Parathyroid adenoma (tissue), 2 donors: ENCODE measurements at regions not wholly inside any gene's neighbourhood (a gene's known extent, or its start where the extent isn't known, plus 50 kb on each side); places are given as distances from the start of the nearest gene placed in this dataset.

Experiments
- H2AFZ ChIP-seq: fragments of 300-600 bp; sonication (generic); one replicate; pipeline ENCODE4 v1.7.0; 2017; ENCODE audit warnings: antibody characterized with exemption, mild to moderate bottlenecking
- H3K27ac ChIP-seq: fragments of 300-600 bp; sonication (generic); one replicate; pipeline ENCODE4 v1.7.0; 2017
- H3K27me3 ChIP-seq: fragments of 300-600 bp; sonication (generic); one replicate; pipeline ENCODE4 v1.7.0; 2017; ENCODE audit warnings: low read length; ENCODE audit not compliant: control insufficient read depth, insufficient read depth
- H3K36me3 ChIP-seq: fragments of 300-600 bp; sonication (generic); one replicate; pipeline ENCODE4 v1.7.0; 2017; ENCODE audit warnings: low read length; ENCODE audit not compliant: control insufficient read depth, insufficient read depth
- H3K4me1 ChIP-seq: fragments of 300-600 bp; sonication (generic); one replicate; pipeline ENCODE4 v1.7.0; 2017; ENCODE audit warnings: control low read depth
- H3K4me2 ChIP-seq: fragments of 300-600 bp; sonication (generic); one replicate; pipeline ENCODE4 v1.7.0; 2017; ENCODE audit warnings: low read length
- H3K4me3 ChIP-seq: fragments of 300-600 bp; sonication (generic); one replicate; pipeline ENCODE4 v1.7.0; 2017; ENCODE audit warnings: low read depth, low read length
- H3K79me2 ChIP-seq: fragments of 300-600 bp; sonication (generic); one replicate; pipeline ENCODE4 v1.7.0; 2017; ENCODE audit warnings: control low read depth
- H3K9ac ChIP-seq: fragments of 300-600 bp; sonication (generic); one replicate; pipeline ENCODE4 v1.7.0; 2017; ENCODE audit warnings: mild to moderate bottlenecking
- H3K9me3 ChIP-seq: fragments of 300-600 bp; sonication (generic); one replicate; pipeline ENCODE4 v1.7.0; 2017; ENCODE audit warnings: low read length; ENCODE audit not compliant: control insufficient read depth
- CTCF ChIP-seq: fragments of 300-600 bp; sonication (generic); IDR thresholded peaks from one replicate; pipeline ENCODE4 v1.7.0; 2017; ENCODE audit warnings: antibody characterized with exemption, mild to moderate bottlenecking
- donor health status: primary hyperparathyroidism.

GRCh38 chr10:44618910-44619309 is 234.0 kb upstream of the CXCL12 start:
- Histone ChIP-seq H3K36me3 (no peaks in the 10 kb centered on the region), H3K4me2 (no peak overlapping the region), H3K27me3 (no peaks in the 10 kb centered on the region), H2AFZ (no peak overlapping the region), H3K79me2 (no peaks in the 10 kb centered on the region), H3K4me3 (no peak overlapping the region), H3K9ac (no peak overlapping the region), H3K9me3 (no peaks in the 10 kb centered on the region), H3K4me1 (no peaks in the 10 kb centered on the region), H3K27ac (no peak overlapping the region)
- no peak for TF ChIP-seq CTCF

- Histone ChIP-seq H3K4me3 (no peak overlapping the region), H3K9me3 (no peaks in the 10 kb centered on the region), H3K9ac (no peak overlapping the region), H3K36me3 (no peaks in the 10 kb centered on the region), H3K79me2 (no peaks in the 10 kb centered on the region), H3K27me3 (no peaks in the 10 kb centered on the region), H3K4me2 (no peak overlapping the region), H2AFZ (no peak overlapping the region), H3K4me1 (no peaks in the 10 kb centered on the region), H3K27ac (no peak overlapping the region)
- TF ChIP-seq CTCF: no peak
These were observed 234.6 kb upstream of the CXCL12 start for GRCh38 chr10:44619521-44619920.

- no peaks in the 10 kb centered on the region for H3K4me1 ChIP-seq
- no peak for TF ChIP-seq CTCF
- no peaks in the 10 kb centered on the region for H3K79me2 ChIP-seq
- no peak overlapping the region for H3K27ac ChIP-seq
- H3K4me3 ChIP-seq: no peak overlapping the region
- no peak overlapping the region for H3K9ac ChIP-seq
- H3K36me3 ChIP-seq: no peaks in the 10 kb centered on the region
- no peaks in the 10 kb centered on the region for H3K27me3 ChIP-seq
- no peak overlapping the region for H2AFZ ChIP-seq
- no peak overlapping the region for H3K4me2 ChIP-seq
- H3K9me3 ChIP-seq: no peaks in the 10 kb centered on the region
These were observed 235.1 kb upstream of the CXCL12 start for GRCh38 chr10:44619975-44620374.

- Histone ChIP-seq H3K4me3 (no peak overlapping the region), H3K27ac (no peak overlapping the region)
- TF ChIP-seq CTCF: no peak
These were observed 242.9 kb upstream of the CXCL12 start for GRCh38 chr10:44627591-44628354.

GRCh38 chr10:44628921-44629320 is 244.0 kb upstream of the CXCL12 start:
- H3K79me2 ChIP-seq: no peaks in the 10 kb centered on the region
- no peak overlapping the region for H3K27ac ChIP-seq
- no peak overlapping the region for H3K4me2 ChIP-seq
- H3K9ac ChIP-seq: no peak overlapping the region
- no peak overlapping the region for H2AFZ ChIP-seq
- TF ChIP-seq CTCF: no peak
- H3K27me3 ChIP-seq: no peaks in the 10 kb centered on the region
- H3K9me3 ChIP-seq: no peaks in the 10 kb centered on the region
- H3K4me3 ChIP-seq: no peak overlapping the region
- no peaks in the 10 kb centered on the region for H3K36me3 ChIP-seq
- H3K4me1 ChIP-seq: no peaks in the 10 kb centered on the region

More at GRCh38 chr10:44627591-44628354, 242.9 kb upstream of the CXCL12 start:
- H3K27me3 ChIP-seq: no peaks in the 10 kb centered on the region
- H3K4me1 ChIP-seq: no peaks in the 10 kb centered on the region
- H2AFZ ChIP-seq: no peak overlapping the region
- H3K9ac ChIP-seq: no peak overlapping the region
- H3K4me2 ChIP-seq: no peak overlapping the region
- H3K79me2 ChIP-seq: no peaks in the 10 kb centered on the region
- no peaks in the 10 kb centered on the region for H3K9me3 ChIP-seq
- no peaks in the 10 kb centered on the region for H3K36me3 ChIP-seq
